Mammary epithelial cell (primary cell): ENCODE measurements at regions not wholly inside any gene's neighbourhood (a gene's known extent, or its start where the extent isn't known, plus 50 kb on each side); places are given as distances from the start of the nearest gene placed in this dataset.

Experiments
- CTCF ChIP-seq, 2 donors: IDR thresholded peaks in 1 of 2; conservative IDR thresholded peaks in 1 of 2; 2 replicates each; pipeline ENCODE4 v1.5.1; 2011 to 2012; ENCODE audit warnings: inconsistent platforms in 2 of 2, low read length in 2 of 2, mild to moderate bottlenecking in 2 of 2, control low read depth in 1 of 2, low read depth in 1 of 2; ENCODE audit not compliant: insufficient read depth in 1 of 2; ENCODE audit errors: extremely low read depth in 1 of 2
- EZH2 ChIP-seq: IDR thresholded peaks from 2 replicates; pipeline ENCODE4 v1.6.1; 2012; ENCODE audit warnings: low read length, inconsistent platforms, borderline replicate concordance

- no peak for TF ChIP-seq CTCF (conservative IDR thresholded peaks at IDR 0.05 in 1 of 2, IDR thresholded peaks at IDR 0.05 in 1 of 2; ENCODE audit: extremely low read depth in 1 of 2, insufficient read depth in 1 of 2, low read depth in 1 of 2, low read length in 2 of 2)
- no peak for TF ChIP-seq EZH2
Measured at GRCh38 chr14:106625186-106625585, 1098.8 kb downstream of the TMEM121 start.
